HG03558 (cell line): ENCODE measurements at regions not wholly inside any gene's neighbourhood (a gene's known extent, or its start where the extent isn't known, plus 50 kb on each side); places are given as distances from the start of the nearest gene placed in this dataset.
"Not testable (repeated sequence)": the region's sequence is repeated elsewhere in the genome, so short reads cannot be mapped to it uniquely, and the experiment has no call there.

ENCODE experiments used
- ATAC-seq: cut with Tn5 transposase; IDR thresholded peaks from one replicate; pipeline ENCODE4 v1.9.1; 2021; ENCODE audit warnings: moderate number of reproducible peaks; ENCODE audit not compliant: unreplicated experiment; ENCODE audit errors: extremely low read depth

GRCh38 chr2:223273995-223274394 is 222.0 kb downstream of the KCNE4 start:
- ATAC-seq = no peak

GRCh38 chr2:223282221-223282620 is 230.2 kb downstream of the KCNE4 start:
- no peak for ATAC-seq

- no peak for ATAC-seq
Measured at GRCh38 chr2:223283329-223283728, 231.3 kb downstream of the KCNE4 start.

GRCh38 chr2:223283771-223284170 is 231.8 kb downstream of the KCNE4 start:
- no peak for ATAC-seq

GRCh38 chr2:223285370-223286265 is 233.6 kb downstream of the KCNE4 start:
- no peak for ATAC-seq

GRCh38 chr2:223294756-223295155 is 242.8 kb downstream of the KCNE4 start:
- ATAC-seq = no peak

GRCh38 chr2:223297788-223298187 is 245.8 kb downstream of the KCNE4 start:
- no peak for ATAC-seq

GRCh38 chr2:223298329-223298728 is 246.3 kb downstream of the KCNE4 start:
- not testable (repeated sequence) for ATAC-seq

GRCh38 chr2:223300326-223300725 is 248.3 kb downstream of the KCNE4 start:
- no peak for ATAC-seq

GRCh38 chr2:223306371-223306770 is 254.4 kb downstream of the KCNE4 start:
- ATAC-seq = no peak

- no peak for ATAC-seq
Measured at GRCh38 chr2:223311889-223312680, 260.1 kb downstream of the KCNE4 start.

GRCh38 chr2:223313101-223313500 is 261.1 kb downstream of the KCNE4 start:
- ATAC-seq = no peak

GRCh38 chr2:223314811-223315210 is 262.8 kb downstream of the KCNE4 start:
- ATAC-seq = no peak

GRCh38 chr2:223315813-223316212 is 263.8 kb downstream of the KCNE4 start:
- ATAC-seq = no peak

GRCh38 chr2:223316342-223316741 is 264.4 kb downstream of the KCNE4 start:
- no peak for ATAC-seq

GRCh38 chr2:223319601-223320000 is 267.6 kb downstream of the KCNE4 start:
- no peak for ATAC-seq

- ATAC-seq = no peak
Measured at GRCh38 chr2:223324402-223324801, 272.4 kb downstream of the KCNE4 start.

- no peak for ATAC-seq
Measured at GRCh38 chr2:223328578-223328977, 273.6 kb downstream of the SCG2 start.

- ATAC-seq = not testable (repeated sequence)
Measured at GRCh38 chr2:223330747-223331146, 271.4 kb downstream of the SCG2 start.

- ATAC-seq = no peak
Measured at GRCh38 chr2:223338016-223338415, 264.1 kb downstream of the SCG2 start.

GRCh38 chr2:223357076-223357475 is 245.1 kb downstream of the SCG2 start:
- no peak for ATAC-seq
